ENCODE measurements at regions not wholly inside any gene's neighbourhood (a gene's known extent, or its start where the extent isn't known, plus 50 kb on each side); places are given as distances from the start of the nearest gene placed in this dataset.
"Not testable (repeated sequence)": the region's sequence is repeated elsewhere in the genome, so short reads cannot be mapped to it uniquely, and the experiment has no call there.

- no peak for FAIRE-seq
Measured at GRCh38 chr6:21935561-21936028, 342.0 kb downstream of the SOX4 start.

- FAIRE-seq: no peak
Measured at GRCh38 chr6:21937466-21937865, 343.9 kb downstream of the SOX4 start.

GRCh38 chr6:21939066-21939465, 345.5 kb downstream of the SOX4 start:
- not testable (repeated sequence) for FAIRE-seq

GRCh38 chr6:21941926-21942325, 348.4 kb downstream of the SOX4 start:
- FAIRE-seq: no peak

- FAIRE-seq: no peak
Measured at GRCh38 chr6:21942897-21943296, 349.3 kb downstream of the SOX4 start.

- FAIRE-seq: no peak
Measured at GRCh38 chr6:21946298-21946783, 350.5 kb downstream of the PRL start.

GRCh38 chr6:21947227-21947626, 349.6 kb downstream of the PRL start:
- not testable (repeated sequence) for FAIRE-seq

- no peak for FAIRE-seq
Measured at GRCh38 chr6:21947731-21948386, 349.0 kb downstream of the PRL start.

GRCh38 chr6:21949211-21949801, 347.5 kb downstream of the PRL start:
- no peak for FAIRE-seq

GRCh38 chr6:21952367-21952766, 344.5 kb downstream of the PRL start:
- FAIRE-seq: no peak

GRCh38 chr6:21953831-21954801, 342.7 kb downstream of the PRL start:
- no peak for FAIRE-seq

GRCh38 chr6:21955053-21955595, 341.7 kb downstream of the PRL start:
- FAIRE-seq: no peak

- no peak for FAIRE-seq
Measured at GRCh38 chr6:21955951-21956350, 340.9 kb downstream of the PRL start.

GRCh38 chr6:21958428-21958827, 338.4 kb downstream of the PRL start:
- FAIRE-seq: no peak

- no peak for FAIRE-seq
Measured at GRCh38 chr6:21961226-21961625, 335.6 kb downstream of the PRL start.

- no peak for FAIRE-seq
Measured at GRCh38 chr6:21965016-21965415, 331.8 kb downstream of the PRL start.

- FAIRE-seq: no peak
Measured at GRCh38 chr6:21965953-21966539, 330.8 kb downstream of the PRL start.

- no peak for FAIRE-seq
Measured at GRCh38 chr6:21967056-21967974, 329.5 kb downstream of the PRL start.

GRCh38 chr6:21968411-21968810, 328.4 kb downstream of the PRL start:
- no peak for FAIRE-seq

- no peak for FAIRE-seq
Measured at GRCh38 chr6:21969192-21969591, 327.6 kb downstream of the PRL start.

- no peak for FAIRE-seq
Measured at GRCh38 chr6:21970569-21971300, 326.1 kb downstream of the PRL start.

Data from A204.1 (cell line).